ENCODE measurements at regions not wholly inside any gene's neighbourhood (a gene's known extent, or its start where the extent isn't known, plus 50 kb on each side); places are given as distances from the start of the nearest gene placed in this dataset.

- DNase-seq, result no peak
Measured at GRCh38 chr6:91730710-91731109, 1143.8 kb upstream of the MAP3K7 start.

- no peak for DNase-seq
Measured at GRCh38 chr6:91720324-91720723, 1133.5 kb upstream of the MAP3K7 start.

GRCh38 chr6:91719414-91719813 lies 1132.5 kb upstream of the MAP3K7 start:
- no peak for DNase-seq

DNA sequence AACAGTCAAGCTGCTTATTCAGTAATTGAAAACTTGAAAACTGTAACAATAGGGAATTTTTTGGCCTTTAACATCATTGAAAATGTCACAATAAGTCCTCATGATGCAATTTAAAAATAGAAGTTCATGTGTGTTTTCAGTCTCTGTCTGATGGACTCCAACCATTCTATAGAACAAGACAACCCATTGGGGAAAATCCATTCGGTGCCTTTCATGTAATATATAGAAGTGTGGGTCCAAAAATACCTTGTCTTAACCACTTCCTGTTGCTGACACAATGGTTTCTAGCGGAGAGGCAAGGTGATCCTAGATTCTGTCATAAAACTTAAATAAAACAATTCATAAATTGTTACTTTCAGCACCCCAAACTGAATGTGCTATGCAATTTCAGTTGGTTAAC lies 1131.3 kb upstream of the MAP3K7 start:
- DNase-seq, result no peak

GRCh38 chr6:91717094-91717493 lies 1130.2 kb upstream of the MAP3K7 start:
- DNase-seq, result no peak

DNA sequence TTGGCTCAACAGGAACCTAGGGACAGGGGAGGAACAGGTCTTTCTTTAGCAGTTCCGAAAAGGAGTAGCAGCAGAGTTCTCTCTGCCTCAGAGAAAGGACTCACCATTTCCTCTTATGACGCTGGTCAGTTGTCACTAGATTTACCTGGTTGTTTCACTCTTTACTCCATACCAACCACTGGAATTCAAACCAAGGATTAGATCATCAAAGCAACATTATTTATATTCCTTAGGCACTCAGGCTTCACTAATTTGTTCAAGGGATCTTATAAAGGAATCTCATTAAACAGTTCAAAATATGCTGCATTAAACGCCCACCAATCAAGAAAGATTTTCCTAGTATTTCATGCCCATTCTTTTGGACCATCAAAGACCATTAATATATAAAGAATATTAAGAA lies 1129.5 kb upstream of the MAP3K7 start:
- no peak for DNase-seq

- DNase-seq, result no peak
Measured at GRCh38 chr6:91715171-91715805, 1128.4 kb upstream of the MAP3K7 start.

GRCh38 chr6:91713911-91714310 lies 1127.0 kb upstream of the MAP3K7 start:
- DNase-seq, result no peak

DNA sequence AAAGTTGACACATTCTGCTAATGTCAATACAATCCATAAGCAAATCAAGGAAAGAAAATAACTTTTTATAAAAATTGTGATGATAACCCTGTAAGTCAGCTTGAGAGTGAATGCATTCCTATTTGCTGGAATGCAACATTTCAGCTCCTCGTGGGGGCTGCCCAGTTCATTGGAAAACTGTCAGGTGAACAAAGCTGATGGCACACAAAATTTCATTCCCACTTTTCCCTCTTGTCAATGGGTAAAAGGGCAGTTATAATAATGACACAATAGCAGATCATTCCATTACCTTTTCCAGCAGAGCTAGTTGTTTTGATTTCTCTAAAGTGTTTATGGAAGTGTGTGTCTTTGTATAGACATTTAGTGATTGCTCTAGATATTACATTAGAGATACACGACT lies 1124.6 kb upstream of the MAP3K7 start:
- no peak for DNase-seq

GRCh38 chr6:91710342-91710741 lies 1123.5 kb upstream of the MAP3K7 start:
- no peak for DNase-seq

- DNase-seq, result no peak
Measured at GRCh38 chr6:91708534-91708933, 1121.7 kb upstream of the MAP3K7 start.

DNA sequence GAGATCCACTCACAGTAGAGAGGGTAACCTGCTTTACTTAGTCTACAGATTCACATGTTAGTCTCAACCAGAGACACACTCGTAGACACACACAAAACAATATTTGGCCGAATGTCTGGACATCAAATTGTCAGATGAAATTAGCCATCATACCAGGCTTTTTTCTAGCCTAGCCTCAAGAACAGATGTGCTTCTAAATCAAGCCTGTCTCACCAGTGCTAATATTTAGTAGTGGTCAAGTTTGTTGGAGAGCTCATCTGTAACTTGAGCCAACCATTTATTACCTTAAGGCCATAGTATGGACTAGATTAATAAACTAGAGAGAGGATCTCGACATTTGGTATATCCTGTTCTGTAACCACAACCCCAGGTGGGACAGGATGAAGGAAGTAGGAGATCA lies 1118.8 kb upstream of the MAP3K7 start:
- no peak for DNase-seq

- DNase-seq, result no peak
Measured at GRCh38 chr6:91704531-91704930, 1117.7 kb upstream of the MAP3K7 start.

DNA sequence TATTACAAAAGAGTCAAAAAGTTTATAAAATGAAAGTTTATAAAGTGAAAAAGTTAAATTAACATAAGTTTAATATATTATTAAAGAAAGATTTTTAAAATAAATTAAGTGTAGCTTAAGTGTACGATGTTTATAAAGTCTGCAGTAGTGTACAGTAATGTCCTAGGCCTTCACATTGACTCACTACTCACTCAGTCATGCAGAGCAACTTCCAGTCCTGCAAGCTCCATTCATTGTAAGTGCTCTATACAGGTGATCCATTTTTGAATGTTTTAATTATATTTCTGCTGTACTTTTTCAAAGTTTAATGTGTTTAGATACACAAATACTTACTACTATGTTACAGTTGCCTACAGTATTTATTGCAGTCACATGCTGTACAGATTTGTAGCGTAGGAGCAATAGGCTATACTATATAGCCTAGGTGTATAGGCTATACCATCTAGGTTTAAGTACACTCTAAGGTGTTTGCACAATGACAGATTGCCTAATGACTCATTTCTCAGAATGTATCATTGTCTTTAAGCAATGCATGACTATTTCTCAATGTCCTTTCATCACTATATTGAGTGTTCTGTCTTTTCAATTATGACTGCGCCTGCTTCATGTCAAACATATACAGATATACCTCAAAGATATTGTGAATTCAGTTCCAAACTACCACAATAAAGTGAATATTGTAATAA lies 1110.3 kb upstream of the MAP3K7 start:
- no peak for DNase-seq

DNA sequence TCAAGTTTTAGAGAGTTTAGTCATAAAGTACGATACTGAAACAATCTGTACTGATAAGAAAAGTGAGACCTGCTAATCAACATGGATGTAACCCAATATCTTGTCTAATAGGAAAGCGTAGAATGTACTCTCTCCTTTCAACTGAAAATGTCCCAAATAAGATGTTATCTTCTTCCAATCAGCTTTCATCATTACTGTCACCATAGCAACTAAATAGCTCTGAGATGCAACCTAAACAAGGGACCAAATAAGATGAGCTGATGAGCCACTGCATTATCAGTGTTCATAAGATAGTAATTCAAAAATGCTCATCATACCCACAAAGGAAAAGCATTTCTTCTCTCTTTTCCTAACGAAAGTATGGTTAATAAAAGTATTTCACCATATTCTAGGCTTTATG lies 1108.3 kb upstream of the MAP3K7 start:
- DNase-seq, result no peak

- DNase-seq, result no peak
Measured at GRCh38 chr6:91694016-91694654, 1107.3 kb upstream of the MAP3K7 start.

GRCh38 chr6:91691449-91691848 lies 1104.6 kb upstream of the MAP3K7 start:
- no peak for DNase-seq

GRCh38 chr6:91683240-91683639 lies 1096.4 kb upstream of the MAP3K7 start:
- no peak for DNase-seq

- DNase-seq, result no peak
Measured at GRCh38 chr6:91681296-91681695, 1094.4 kb upstream of the MAP3K7 start.

DNA sequence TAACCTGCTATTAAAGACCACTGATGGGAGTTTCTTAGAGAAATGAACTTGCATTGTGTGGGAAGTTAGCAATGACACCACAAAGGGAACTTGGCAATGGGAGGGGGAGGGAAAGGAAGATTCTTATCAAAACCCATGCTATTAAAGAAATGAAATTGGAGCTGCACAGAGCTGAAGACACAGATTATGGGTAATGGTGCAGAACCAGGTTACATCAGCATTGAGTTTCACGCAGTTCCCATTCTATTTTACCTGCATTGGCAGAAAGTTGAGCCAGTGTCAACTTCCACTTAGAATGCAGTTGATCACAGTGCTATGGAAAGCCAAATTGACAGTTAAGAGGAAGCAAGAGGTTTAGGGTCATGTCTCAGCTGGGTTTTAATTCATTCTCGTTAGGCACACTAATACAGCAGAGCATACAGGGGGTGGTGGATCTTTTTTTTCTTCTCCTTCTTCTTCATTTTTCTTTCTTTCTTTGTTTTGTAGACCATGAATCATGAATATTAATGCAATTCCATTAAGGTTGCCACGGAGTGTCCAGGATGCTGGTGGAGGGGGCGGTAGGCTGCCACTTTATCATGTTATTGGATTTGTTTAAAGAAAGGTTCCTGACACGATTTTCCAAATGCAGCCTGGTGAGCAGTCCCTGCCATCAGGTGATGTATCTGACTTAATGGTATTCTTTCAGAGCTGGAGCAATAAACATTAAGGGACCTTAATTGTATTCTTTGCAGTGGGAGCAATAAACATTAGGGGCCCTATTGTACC lies 1092.0 kb upstream of the MAP3K7 start:
- DNase-seq, result no peak

GRCh38 chr6:91672201-91672600 lies 1085.3 kb upstream of the MAP3K7 start:
- no peak for DNase-seq

GRCh38 chr6:91669871-91670268 lies 1083.0 kb upstream of the MAP3K7 start:
- no peak for DNase-seq

DNA sequence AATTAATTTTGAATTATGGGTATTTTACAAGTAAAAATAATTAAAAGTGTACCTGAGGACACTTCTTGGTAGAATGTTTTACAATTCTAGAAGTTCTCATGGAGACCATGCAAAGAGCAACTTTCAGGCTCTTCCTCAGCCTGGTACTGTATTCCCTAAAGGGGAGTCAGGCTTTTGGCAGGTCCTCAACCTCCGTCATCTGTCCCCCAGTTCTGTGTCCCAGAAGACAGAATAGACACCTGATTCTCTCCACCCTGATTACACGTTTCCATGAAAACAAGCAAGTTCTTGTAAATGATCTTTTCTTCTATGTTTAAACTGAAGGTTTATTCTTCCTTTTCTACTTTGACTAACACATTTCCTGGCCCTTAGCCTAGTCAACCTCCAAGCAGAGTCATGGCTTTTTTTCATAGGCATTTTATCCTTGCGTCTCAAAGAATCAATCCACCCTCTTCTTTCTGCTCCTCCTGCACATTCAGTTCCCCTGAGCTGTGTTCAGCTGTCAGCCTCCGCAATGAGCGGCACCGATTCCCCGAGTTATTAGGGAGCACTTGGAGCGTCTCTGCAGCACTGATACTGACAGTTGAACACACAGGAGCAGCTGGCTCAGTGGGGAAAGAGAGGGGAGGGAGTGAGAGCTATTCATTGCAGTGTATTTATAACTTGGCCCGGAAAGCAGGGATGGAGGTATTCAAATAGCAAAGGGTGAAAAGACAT lies 1082.4 kb upstream of the MAP3K7 start:
- DNase-seq, result no peak
